ENCODE measurements at regions not wholly inside any gene's neighbourhood (a gene's known extent, or its start where the extent isn't known, plus 50 kb on each side); places are given as distances from the start of the nearest gene placed in this dataset.

- Histone ChIP-seq H3K9me1 (ENCODE audit: control insufficient read depth, extremely low read depth, insufficient read depth, low read length) (no peaks in the 10 kb centered on the region), H3K4me1 (ENCODE audit: control insufficient read depth, extremely low read depth, insufficient read depth, low read length) (no peaks in the 10 kb centered on the region), H2AFZ (ENCODE audit: control insufficient read depth, low read length) (no peak overlapping the region), H3K27me3 (ENCODE audit: control insufficient read depth, extremely low read depth, insufficient read depth, low read length) (peaks cover 7% of the 10 kb centered on the region), H3K36me3 (ENCODE audit: control insufficient read depth in 2 of 2, extremely low read depth in 1 of 2, insufficient read depth in 2 of 2, low read length in 2 of 2) (no peaks in the 10 kb centered on the region), H3K4me3 (ENCODE audit: control insufficient read depth in 2 of 3, extremely low read depth in 1 of 3, insufficient read depth in 2 of 3, low read depth in 1 of 3, low read length in 3 of 3) (no peak overlapping the region), H3K4me2 (ENCODE audit: control insufficient read depth, extremely low read depth, insufficient read depth, low read depth, low read length) (no peak overlapping the region), H3K79me2 (ENCODE audit: control insufficient read depth, insufficient read depth, low read length) (no peaks in the 10 kb centered on the region), H3K9ac (ENCODE audit: control insufficient read depth, extremely low read depth, insufficient read depth, low read length) (no peak overlapping the region), H3K9me3 (ENCODE audit: control insufficient read depth, low read depth, low read length) (no peaks in the 10 kb centered on the region), H3K27ac (ENCODE audit: control insufficient read depth, insufficient read depth, low read length) (no peak overlapping the region), H4K20me1 (ENCODE audit: control insufficient read depth, extremely low read depth, insufficient read depth, low read length) (no peaks in the 10 kb centered on the region)
- DNase-seq (ENCODE audit: low read depth, low spot score), result no peak
- FAIRE-seq, result no peak
- dilution Hi-C loops (cut with MboI; ENCODE audit: extremely low pct_ligation_motif_present, low sequenced_read_pairs), result no loop called here
- TF ChIP-seq EZH2 (IDR thresholded peaks at IDR 0.05; ENCODE audit: low read length), result no peak
- TF ChIP-seq CTCF (optimal IDR thresholded peaks at IDR 0.05 in 1 of 3, IDR thresholded peaks at IDR 0.05 in 1 of 3, conservative IDR thresholded peaks at IDR 0.05 in 1 of 3; ENCODE audit: extremely low read depth in 1 of 3, insufficient read depth in 2 of 3, low read length in 3 of 3), result no peak
Observed at GRCh38 chr10:29203432-29203831, 85.4 kb upstream of the LYZL1 start.

- Histone ChIP-seq H3K79me2 (ENCODE audit: control insufficient read depth, insufficient read depth, low read length) (no peaks in the 10 kb centered on the region), H3K36me3 (ENCODE audit: control insufficient read depth in 2 of 2, extremely low read depth in 1 of 2, insufficient read depth in 2 of 2, low read length in 2 of 2) (no peaks in the 10 kb centered on the region), H4K20me1 (ENCODE audit: control insufficient read depth, extremely low read depth, insufficient read depth, low read length) (no peaks in the 10 kb centered on the region), H3K27me3 (ENCODE audit: control insufficient read depth, extremely low read depth, insufficient read depth, low read length) (peaks cover 13% of the 10 kb centered on the region), H3K27ac (ENCODE audit: control insufficient read depth, insufficient read depth, low read length) (no peak overlapping the region), H3K9ac (ENCODE audit: control insufficient read depth, extremely low read depth, insufficient read depth, low read length) (no peak overlapping the region), H3K4me2 (ENCODE audit: control insufficient read depth, extremely low read depth, insufficient read depth, low read depth, low read length) (no peak overlapping the region), H3K4me1 (ENCODE audit: control insufficient read depth, extremely low read depth, insufficient read depth, low read length) (no peaks in the 10 kb centered on the region), H3K4me3 (ENCODE audit: control insufficient read depth in 2 of 3, extremely low read depth in 1 of 3, insufficient read depth in 2 of 3, low read depth in 1 of 3, low read length in 3 of 3) (no peak overlapping the region), H3K9me3 (ENCODE audit: control insufficient read depth, low read depth, low read length) (no peaks in the 10 kb centered on the region), H2AFZ (ENCODE audit: control insufficient read depth, low read length) (no peak overlapping the region), H3K9me1 (ENCODE audit: control insufficient read depth, extremely low read depth, insufficient read depth, low read length) (no peaks in the 10 kb centered on the region)
- DNase-seq (ENCODE audit: low read depth, low spot score) (no peak), FAIRE-seq (no peak)
- TF ChIP-seq CTCF (optimal IDR thresholded peaks at IDR 0.05 in 1 of 3, IDR thresholded peaks at IDR 0.05 in 1 of 3, conservative IDR thresholded peaks at IDR 0.05 in 1 of 3; ENCODE audit: extremely low read depth in 1 of 3, insufficient read depth in 2 of 3, low read length in 3 of 3) (no peak), EZH2 (IDR thresholded peaks at IDR 0.05; ENCODE audit: low read length) (no peak)
- dilution Hi-C loops (cut with MboI; ENCODE audit: extremely low pct_ligation_motif_present, low sequenced_read_pairs), result no loop called here
Observed at GRCh38 chr10:29204070-29204800, 84.6 kb upstream of the LYZL1 start.
